ENCODE measurements at regions not wholly inside any gene's neighbourhood (a gene's known extent, or its start where the extent isn't known, plus 50 kb on each side); places are given as distances from the start of the nearest gene placed in this dataset.

GRCh38 chr20:54820392-54820791, 345.0 kb downstream of the DOK5 start:
- no peak for TF ChIP-seq CTCF (conservative IDR thresholded peaks at IDR 0.05; ENCODE audit: low read length)
- no peak for TF ChIP-seq EZH2phosphoT487 (IDR thresholded peaks at IDR 0.05; ENCODE audit: borderline replicate concordance)
